GM23338 (cell line): ENCODE measurements at regions not wholly inside any gene's neighbourhood (a gene's known extent, or its start where the extent isn't known, plus 50 kb on each side); places are given as distances from the start of the nearest gene placed in this dataset.

Source experiments
- ATAC-seq: fragments of 200-7000 bp; cut with Tn5 transposase; 3 replicates; pipeline ENCODE4 v1.9.1; 2020
- DNase-seq: peaks from one replicate; pipeline ENCODE4 v3.0.0-alpha.2; 2015; ENCODE audit warnings: low spot score
- H2AFZ ChIP-seq: fragments of 200-600 bp; sonication (generic); 2 replicates; pipeline ENCODE4 v1.8.0; 2016; ENCODE audit warnings: antibody characterized with exemption, mild to moderate bottlenecking, moderate library complexity
- H3F3A ChIP-seq: fragments of 200-600 bp; sonication (generic); replicated peaks from 2 replicates; pipeline ENCODE4 v1.8.0; 2017; ENCODE audit warnings: antibody characterized with exemption, mixed run types, low read depth
- H3K27ac ChIP-seq: fragments of 200-600 bp; sonication (generic); 2 replicates; pipeline ENCODE4 v1.6.1; 2016; ENCODE audit warnings: low read depth
- H3K27me3 ChIP-seq: fragments of 200-600 bp; sonication (generic); 2 replicates; pipeline ENCODE4 v1.8.0; 2016; ENCODE audit warnings: mild to moderate bottlenecking, mixed run types, moderate library complexity; ENCODE audit not compliant: insufficient read depth
- H3K36me3 ChIP-seq: fragments of 200-600 bp; sonication (generic); 2 replicates; pipeline ENCODE4 v1.8.0; 2016; ENCODE audit warnings: mild to moderate bottlenecking; ENCODE audit not compliant: insufficient read depth
- H3K4me1 ChIP-seq: fragments of 200-600 bp; sonication (generic); 2 replicates; pipeline ENCODE4 v1.8.0; 2016; ENCODE audit warnings: mild to moderate bottlenecking, moderate library complexity; ENCODE audit not compliant: insufficient read depth
- H3K4me2 ChIP-seq: fragments of 200-600 bp; sonication (generic); 2 replicates; pipeline ENCODE4 v1.7.1; 2017; ENCODE audit warnings: mixed run types
- H3K4me3 ChIP-seq: fragments of 200-600 bp; sonication (generic); 2 replicates; pipeline ENCODE4 v1.6.1; 2016; ENCODE audit warnings: mixed run types
- H3K79me2 ChIP-seq: fragments of 200-600 bp; sonication (generic); replicated peaks from 2 replicates; pipeline ENCODE4 v1.8.0; 2017; ENCODE audit warnings: mild to moderate bottlenecking; ENCODE audit not compliant: insufficient read depth
- H3K9me2 ChIP-seq: fragments of 200-600 bp; sonication (generic); 2 replicates; pipeline ENCODE4 v1.8.0; 2017; ENCODE audit not compliant: insufficient read depth
- H4K20me1 ChIP-seq: fragments of 200-600 bp; sonication (generic); replicated peaks from 2 replicates; pipeline ENCODE4 v1.8.0; 2017; ENCODE audit warnings: mild to moderate bottlenecking; ENCODE audit not compliant: insufficient read depth
- H3K27ac Mint-ChIP-seq: 2 replicates; pipeline ENCODE4 v1.8.0; 2020; ENCODE audit warnings: inconsistent platforms, mild to moderate bottlenecking, moderate library complexity, mixed read lengths
- H3K27me3 Mint-ChIP-seq: 3 replicates; pipeline ENCODE4 v1.8.0; 2022; ENCODE audit warnings: low read depth, mild to moderate bottlenecking, moderate library complexity, mixed read lengths, inconsistent platforms; ENCODE audit not compliant: insufficient read depth, poor library complexity
- H3K36me3 Mint-ChIP-seq: 3 replicates; pipeline ENCODE4 v1.8.0; 2021; ENCODE audit warnings: low read depth, mild to moderate bottlenecking, inconsistent platforms, moderate library complexity, mixed read lengths
- H3K4me1 Mint-ChIP-seq: 3 replicates; pipeline ENCODE4 v1.8.0; 2020; ENCODE audit warnings: mild to moderate bottlenecking, inconsistent platforms, mixed read lengths
- H3K4me3 Mint-ChIP-seq: 3 replicates; pipeline ENCODE4 v1.8.0; 2021; ENCODE audit warnings: moderate library complexity, mild to moderate bottlenecking, inconsistent platforms, mixed read lengths
- H3K9me3 Mint-ChIP-seq: 3 replicates; pipeline ENCODE4 v1.8.0; 2020; ENCODE audit warnings: moderate library complexity, mild to moderate bottlenecking, inconsistent platforms, mixed read lengths
- CREB1 ChIP-seq: fragments of 250-450 bp; sonication (Bioruptor Pico); IDR thresholded peaks from 2 replicates; pipeline ENCODE4 v1.5.0; 2020; ENCODE audit warnings: low read depth, mild to moderate bottlenecking, moderate library complexity
- EZH2 ChIP-seq: fragments of 200-600 bp; sonication (generic); IDR thresholded peaks from one replicate; pipeline ENCODE4 v1.8.0; 2017; ENCODE audit warnings: antibody characterized with exemption, mild to moderate bottlenecking, low read depth; ENCODE audit not compliant: unreplicated experiment
- EZH2phosphoT487 ChIP-seq: fragments of 200-600 bp; sonication (generic); IDR thresholded peaks from one replicate; pipeline ENCODE4 v1.8.1; 2018; ENCODE audit warnings: antibody characterized with exemption; ENCODE audit not compliant: unreplicated experiment
- JUNB ChIP-seq: IDR thresholded peaks from one replicate; pipeline ENCODE4 v1.6.1; 2016; ENCODE audit warnings: antibody characterized with exemption; ENCODE audit not compliant: unreplicated experiment
- NANOG ChIP-seq: IDR thresholded peaks from 2 replicates; pipeline ENCODE4 v1.6.1; 2016; ENCODE audit warnings: antibody characterized with exemption, borderline replicate concordance
- POLR2AphosphoS5 ChIP-seq: IDR thresholded peaks from 2 replicates; pipeline ENCODE4 v1.6.1; 2016; ENCODE audit warnings: antibody characterized with exemption, low read depth
- STAT1 ChIP-seq: IDR thresholded peaks from one replicate; pipeline ENCODE4 v1.6.1; 2016; ENCODE audit warnings: antibody characterized with exemption; ENCODE audit not compliant: unreplicated experiment
- ZNF114 ChIP-seq: fragments of 250-450 bp; sonication (Bioruptor Pico); IDR thresholded peaks from 2 replicates; pipeline ENCODE4 v1.5.0; 2020; ENCODE audit warnings: mild to moderate bottlenecking, moderate library complexity
- ZNF331 ChIP-seq: fragments of 250-450 bp; sonication (Bioruptor Pico); IDR thresholded peaks from 2 replicates; pipeline ENCODE4 v1.5.0; 2020; ENCODE audit warnings: low read depth, mild to moderate bottlenecking, moderate library complexity
- TF ChIP-seq, protein P1 (sequence below): fragments of 250-450 bp; sonication (Bioruptor Pico); IDR thresholded peaks from 2 replicates; pipeline ENCODE4 v1.5.0; 2020; ENCODE audit warnings: mild to moderate bottlenecking, moderate library complexity
- TF ChIP-seq, protein P2 (sequence below): IDR thresholded peaks from one replicate; pipeline ENCODE4 v1.6.1; 2018; ENCODE audit warnings: antibody characterized with exemption; ENCODE audit not compliant: unreplicated experiment
- TF ChIP-seq, protein P3 (sequence below): IDR thresholded peaks from 2 replicates; pipeline ENCODE4 v1.6.1; 2016; ENCODE audit warnings: antibody characterized with exemption
- TF ChIP-seq, protein P4 (sequence below), 2 experiments: fragments of 200-600 bp in 1 of 2; sonication (generic) in 1 of 2; conservative IDR thresholded peaks; 2 replicates each; pipeline versions ENCODE4 v1.5.1 to v1.6.1; 2016 to 2017; ENCODE audit warnings: antibody characterized with exemption in 2 of 2, low read depth in 2 of 2, mild to moderate bottlenecking in 2 of 2, moderate library complexity in 1 of 2

DNA sequence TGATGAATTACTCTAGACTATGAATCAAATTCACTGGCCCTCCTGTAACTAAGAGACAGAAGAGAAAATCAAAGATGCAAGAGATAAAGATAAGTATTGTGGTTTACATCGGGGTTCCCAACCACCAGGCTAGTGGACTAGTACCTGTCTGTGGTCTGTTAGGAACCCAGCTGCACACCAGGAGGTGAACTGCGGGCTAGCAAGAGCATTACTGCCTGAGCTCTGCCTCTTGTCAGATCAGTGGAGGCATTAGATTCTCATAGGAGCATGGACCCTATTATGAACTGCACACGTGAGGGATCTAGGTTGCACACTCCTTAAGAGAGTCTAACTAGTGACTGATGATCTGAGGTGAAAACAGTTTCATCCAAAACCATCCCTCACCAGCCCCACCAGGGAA, 58.9 kb upstream of the DUSP10 start:
- no peak overlapping the region for H2AFZ ChIP-seq
- DNase-seq = no peak
- H3K4me1 Mint-ChIP-seq = peaks cover 4% of the 10 kb centered on the region; the same call in 1 of the 3 replicates

More for the DNA sequence above, 58.9 kb upstream of the DUSP10 start:
- no peak for TF ChIP-seq JUNB
- TF ChIP-seq, protein P1, sequence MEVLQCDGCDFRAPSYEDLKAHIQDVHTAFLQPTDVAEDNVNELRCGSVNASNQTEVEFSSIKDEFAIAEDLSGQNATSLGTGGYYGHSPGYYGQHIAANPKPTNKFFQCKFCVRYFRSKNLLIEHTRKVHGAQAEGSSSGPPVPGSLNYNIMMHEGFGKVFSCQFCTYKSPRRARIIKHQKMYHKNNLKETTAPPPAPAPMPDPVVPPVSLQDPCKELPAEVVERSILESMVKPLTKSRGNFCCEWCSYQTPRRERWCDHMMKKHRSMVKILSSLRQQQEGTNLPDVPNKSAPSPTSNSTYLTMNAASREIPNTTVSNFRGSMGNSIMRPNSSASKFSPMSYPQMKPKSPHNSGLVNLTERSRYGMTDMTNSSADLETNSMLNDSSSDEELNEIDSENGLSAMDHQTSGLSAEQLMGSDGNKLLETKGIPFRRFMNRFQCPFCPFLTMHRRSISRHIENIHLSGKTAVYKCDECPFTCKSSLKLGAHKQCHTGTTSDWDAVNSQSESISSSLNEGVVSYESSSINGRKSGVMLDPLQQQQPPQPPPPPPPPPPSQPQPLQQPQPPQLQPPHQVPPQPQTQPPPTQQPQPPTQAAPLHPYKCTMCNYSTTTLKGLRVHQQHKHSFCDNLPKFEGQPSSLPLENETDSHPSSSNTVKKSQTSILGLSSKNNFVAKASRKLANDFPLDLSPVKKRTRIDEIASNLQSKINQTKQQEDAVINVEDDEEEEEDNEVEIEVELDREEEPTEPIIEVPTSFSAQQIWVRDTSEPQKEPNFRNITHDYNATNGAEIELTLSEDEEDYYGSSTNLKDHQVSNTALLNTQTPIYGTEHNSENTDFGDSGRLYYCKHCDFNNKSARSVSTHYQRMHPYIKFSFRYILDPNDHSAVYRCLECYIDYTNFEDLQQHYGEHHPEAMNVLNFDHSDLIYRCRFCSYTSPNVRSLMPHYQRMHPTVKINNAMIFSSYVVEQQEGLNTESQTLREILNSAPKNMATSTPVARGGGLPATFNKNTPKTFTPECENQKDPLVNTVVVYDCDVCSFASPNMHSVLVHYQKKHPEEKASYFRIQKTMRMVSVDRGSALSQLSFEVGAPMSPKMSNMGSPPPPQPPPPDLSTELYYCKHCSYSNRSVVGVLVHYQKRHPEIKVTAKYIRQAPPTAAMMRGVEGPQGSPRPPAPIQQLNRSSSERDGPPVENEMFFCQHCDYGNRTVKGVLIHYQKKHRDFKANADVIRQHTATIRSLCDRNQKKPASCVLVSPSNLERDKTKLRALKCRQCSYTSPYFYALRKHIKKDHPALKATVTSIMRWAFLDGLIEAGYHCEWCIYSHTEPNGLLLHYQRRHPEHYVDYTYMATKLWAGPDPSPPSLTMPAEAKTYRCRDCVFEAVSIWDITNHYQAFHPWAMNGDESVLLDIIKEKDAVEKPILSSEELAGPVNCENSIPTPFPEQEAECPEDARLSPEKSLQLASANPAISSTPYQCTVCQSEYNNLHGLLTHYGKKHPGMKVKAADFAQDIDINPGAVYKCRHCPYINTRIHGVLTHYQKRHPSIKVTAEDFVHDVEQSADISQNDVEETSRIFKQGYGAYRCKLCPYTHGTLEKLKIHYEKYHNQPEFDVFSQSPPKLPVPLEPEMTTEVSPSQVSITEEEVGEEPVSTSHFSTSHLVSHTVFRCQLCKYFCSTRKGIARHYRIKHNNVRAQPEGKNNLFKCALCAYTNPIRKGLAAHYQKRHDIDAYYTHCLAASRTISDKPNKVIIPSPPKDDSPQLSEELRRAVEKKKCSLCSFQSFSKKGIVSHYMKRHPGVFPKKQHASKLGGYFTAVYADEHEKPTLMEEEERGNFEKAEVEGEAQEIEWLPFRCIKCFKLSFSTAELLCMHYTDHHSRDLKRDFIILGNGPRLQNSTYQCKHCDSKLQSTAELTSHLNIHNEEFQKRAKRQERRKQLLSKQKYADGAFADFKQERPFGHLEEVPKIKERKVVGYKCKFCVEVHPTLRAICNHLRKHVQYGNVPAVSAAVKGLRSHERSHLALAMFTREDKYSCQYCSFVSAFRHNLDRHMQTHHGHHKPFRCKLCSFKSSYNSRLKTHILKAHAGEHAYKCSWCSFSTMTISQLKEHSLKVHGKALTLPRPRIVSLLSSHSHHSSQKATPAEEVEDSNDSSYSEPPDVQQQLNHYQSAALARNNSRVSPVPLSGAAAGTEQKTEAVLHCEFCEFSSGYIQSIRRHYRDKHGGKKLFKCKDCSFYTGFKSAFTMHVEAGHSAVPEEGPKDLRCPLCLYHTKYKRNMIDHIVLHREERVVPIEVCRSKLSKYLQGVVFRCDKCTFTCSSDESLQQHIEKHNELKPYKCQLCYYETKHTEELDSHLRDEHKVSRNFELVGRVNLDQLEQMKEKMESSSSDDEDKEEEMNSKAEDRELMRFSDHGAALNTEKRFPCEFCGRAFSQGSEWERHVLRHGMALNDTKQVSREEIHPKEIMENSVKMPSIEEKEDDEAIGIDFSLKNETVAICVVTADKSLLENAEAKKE = no peak
- no peak for TF ChIP-seq EZH2phosphoT487
- TF ChIP-seq ZNF114 (CRISPR knock-in tag) = no peak
- TF ChIP-seq POLR2AphosphoS5 = no peak
- no peak for TF ChIP-seq STAT1
- TF ChIP-seq, protein P2, sequence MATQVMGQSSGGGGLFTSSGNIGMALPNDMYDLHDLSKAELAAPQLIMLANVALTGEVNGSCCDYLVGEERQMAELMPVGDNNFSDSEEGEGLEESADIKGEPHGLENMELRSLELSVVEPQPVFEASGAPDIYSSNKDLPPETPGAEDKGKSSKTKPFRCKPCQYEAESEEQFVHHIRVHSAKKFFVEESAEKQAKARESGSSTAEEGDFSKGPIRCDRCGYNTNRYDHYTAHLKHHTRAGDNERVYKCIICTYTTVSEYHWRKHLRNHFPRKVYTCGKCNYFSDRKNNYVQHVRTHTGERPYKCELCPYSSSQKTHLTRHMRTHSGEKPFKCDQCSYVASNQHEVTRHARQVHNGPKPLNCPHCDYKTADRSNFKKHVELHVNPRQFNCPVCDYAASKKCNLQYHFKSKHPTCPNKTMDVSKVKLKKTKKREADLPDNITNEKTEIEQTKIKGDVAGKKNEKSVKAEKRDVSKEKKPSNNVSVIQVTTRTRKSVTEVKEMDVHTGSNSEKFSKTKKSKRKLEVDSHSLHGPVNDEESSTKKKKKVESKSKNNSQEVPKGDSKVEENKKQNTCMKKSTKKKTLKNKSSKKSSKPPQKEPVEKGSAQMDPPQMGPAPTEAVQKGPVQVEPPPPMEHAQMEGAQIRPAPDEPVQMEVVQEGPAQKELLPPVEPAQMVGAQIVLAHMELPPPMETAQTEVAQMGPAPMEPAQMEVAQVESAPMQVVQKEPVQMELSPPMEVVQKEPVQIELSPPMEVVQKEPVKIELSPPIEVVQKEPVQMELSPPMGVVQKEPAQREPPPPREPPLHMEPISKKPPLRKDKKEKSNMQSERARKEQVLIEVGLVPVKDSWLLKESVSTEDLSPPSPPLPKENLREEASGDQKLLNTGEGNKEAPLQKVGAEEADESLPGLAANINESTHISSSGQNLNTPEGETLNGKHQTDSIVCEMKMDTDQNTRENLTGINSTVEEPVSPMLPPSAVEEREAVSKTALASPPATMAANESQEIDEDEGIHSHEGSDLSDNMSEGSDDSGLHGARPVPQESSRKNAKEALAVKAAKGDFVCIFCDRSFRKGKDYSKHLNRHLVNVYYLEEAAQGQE = no peak
- no peak for TF ChIP-seq ZNF331
- TF ChIP-seq NANOG = no peak
- no peak for TF ChIP-seq EZH2
- TF ChIP-seq, protein P3, sequence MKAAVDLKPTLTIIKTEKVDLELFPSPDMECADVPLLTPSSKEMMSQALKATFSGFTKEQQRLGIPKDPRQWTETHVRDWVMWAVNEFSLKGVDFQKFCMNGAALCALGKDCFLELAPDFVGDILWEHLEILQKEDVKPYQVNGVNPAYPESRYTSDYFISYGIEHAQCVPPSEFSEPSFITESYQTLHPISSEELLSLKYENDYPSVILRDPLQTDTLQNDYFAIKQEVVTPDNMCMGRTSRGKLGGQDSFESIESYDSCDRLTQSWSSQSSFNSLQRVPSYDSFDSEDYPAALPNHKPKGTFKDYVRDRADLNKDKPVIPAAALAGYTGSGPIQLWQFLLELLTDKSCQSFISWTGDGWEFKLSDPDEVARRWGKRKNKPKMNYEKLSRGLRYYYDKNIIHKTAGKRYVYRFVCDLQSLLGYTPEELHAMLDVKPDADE = no peak
- no peak for TF ChIP-seq CREB1
- TF ChIP-seq, protein P4, sequence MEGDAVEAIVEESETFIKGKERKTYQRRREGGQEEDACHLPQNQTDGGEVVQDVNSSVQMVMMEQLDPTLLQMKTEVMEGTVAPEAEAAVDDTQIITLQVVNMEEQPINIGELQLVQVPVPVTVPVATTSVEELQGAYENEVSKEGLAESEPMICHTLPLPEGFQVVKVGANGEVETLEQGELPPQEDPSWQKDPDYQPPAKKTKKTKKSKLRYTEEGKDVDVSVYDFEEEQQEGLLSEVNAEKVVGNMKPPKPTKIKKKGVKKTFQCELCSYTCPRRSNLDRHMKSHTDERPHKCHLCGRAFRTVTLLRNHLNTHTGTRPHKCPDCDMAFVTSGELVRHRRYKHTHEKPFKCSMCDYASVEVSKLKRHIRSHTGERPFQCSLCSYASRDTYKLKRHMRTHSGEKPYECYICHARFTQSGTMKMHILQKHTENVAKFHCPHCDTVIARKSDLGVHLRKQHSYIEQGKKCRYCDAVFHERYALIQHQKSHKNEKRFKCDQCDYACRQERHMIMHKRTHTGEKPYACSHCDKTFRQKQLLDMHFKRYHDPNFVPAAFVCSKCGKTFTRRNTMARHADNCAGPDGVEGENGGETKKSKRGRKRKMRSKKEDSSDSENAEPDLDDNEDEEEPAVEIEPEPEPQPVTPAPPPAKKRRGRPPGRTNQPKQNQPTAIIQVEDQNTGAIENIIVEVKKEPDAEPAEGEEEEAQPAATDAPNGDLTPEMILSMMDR (conservative IDR thresholded peaks at IDR 0.05; ENCODE audit: low read depth in 2 of 2) = no peak
- Histone ChIP-seq H4K20me1 (no peaks in the 10 kb centered on the region), H3K27me3 (no peaks in the 10 kb centered on the region), H3F3A (no peaks in the 10 kb centered on the region), H3K27ac (no peak overlapping the region), H3K36me3 (no peaks in the 10 kb centered on the region), H3K79me2 (no peaks in the 10 kb centered on the region), H3K9me2 (0 out of 2 replicates have a peak, but pooled peaks cover 3% of the 10 kb centered on the region), H3K4me3 (no peak overlapping the region), H3K4me1 (peaks cover 4% of the 10 kb centered on the region; the same call in 1 of the 2 replicates), H3K4me2 (no peak overlapping the region)
- no peak for ATAC-seq
- Mint-ChIP-seq H3K27ac (no peak overlapping the region), H3K4me3 (no peak overlapping the region), H3K27me3 (peaks cover 5% of the 10 kb centered on the region), H3K36me3 (no peaks in the 10 kb centered on the region), H3K9me3 (no peaks in the 10 kb centered on the region)
